ENCODE measurements at regions not wholly inside any gene's neighbourhood (a gene's known extent, or its start where the extent isn't known, plus 50 kb on each side); places are given as distances from the start of the nearest gene placed in this dataset.

DNA sequence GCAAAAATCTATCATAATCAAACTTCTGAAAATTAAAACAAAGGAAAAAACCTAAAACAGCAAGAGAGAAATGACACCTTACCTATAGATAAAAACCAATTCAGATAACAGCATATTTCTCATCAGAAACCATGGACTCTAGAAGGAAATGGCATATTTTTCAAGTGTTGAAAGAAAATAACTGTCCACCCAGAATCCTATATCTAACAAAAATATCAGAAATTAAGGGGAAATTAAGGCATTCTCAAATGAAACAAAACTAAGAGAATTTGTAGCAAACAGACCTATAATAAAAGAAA is 257.2 kb downstream of the ANAPC1 start:
- TF ChIP-seq, protein P1, sequence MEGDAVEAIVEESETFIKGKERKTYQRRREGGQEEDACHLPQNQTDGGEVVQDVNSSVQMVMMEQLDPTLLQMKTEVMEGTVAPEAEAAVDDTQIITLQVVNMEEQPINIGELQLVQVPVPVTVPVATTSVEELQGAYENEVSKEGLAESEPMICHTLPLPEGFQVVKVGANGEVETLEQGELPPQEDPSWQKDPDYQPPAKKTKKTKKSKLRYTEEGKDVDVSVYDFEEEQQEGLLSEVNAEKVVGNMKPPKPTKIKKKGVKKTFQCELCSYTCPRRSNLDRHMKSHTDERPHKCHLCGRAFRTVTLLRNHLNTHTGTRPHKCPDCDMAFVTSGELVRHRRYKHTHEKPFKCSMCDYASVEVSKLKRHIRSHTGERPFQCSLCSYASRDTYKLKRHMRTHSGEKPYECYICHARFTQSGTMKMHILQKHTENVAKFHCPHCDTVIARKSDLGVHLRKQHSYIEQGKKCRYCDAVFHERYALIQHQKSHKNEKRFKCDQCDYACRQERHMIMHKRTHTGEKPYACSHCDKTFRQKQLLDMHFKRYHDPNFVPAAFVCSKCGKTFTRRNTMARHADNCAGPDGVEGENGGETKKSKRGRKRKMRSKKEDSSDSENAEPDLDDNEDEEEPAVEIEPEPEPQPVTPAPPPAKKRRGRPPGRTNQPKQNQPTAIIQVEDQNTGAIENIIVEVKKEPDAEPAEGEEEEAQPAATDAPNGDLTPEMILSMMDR (conservative IDR thresholded peaks at IDR 0.05): no peak
- no peak for TF ChIP-seq ZFX (IDR thresholded peaks at IDR 0.05)
